GM23338 (cell line): ENCODE measurements at regions not wholly inside any gene's neighbourhood (a gene's known extent, or its start where the extent isn't known, plus 50 kb on each side); places are given as distances from the start of the nearest gene placed in this dataset.

Experiments used
- ATAC-seq: fragments of 200-7000 bp; cut with Tn5 transposase; 3 replicates; pipeline ENCODE4 v1.9.1; 2020
- DNase-seq: peaks from one replicate; pipeline ENCODE4 v3.0.0-alpha.2; 2015; ENCODE audit warnings: low spot score
- H2AFZ ChIP-seq: fragments of 200-600 bp; sonication (generic); 2 replicates; pipeline ENCODE4 v1.8.0; 2016; ENCODE audit warnings: antibody characterized with exemption, mild to moderate bottlenecking, moderate library complexity
- H3F3A ChIP-seq: fragments of 200-600 bp; sonication (generic); replicated peaks from 2 replicates; pipeline ENCODE4 v1.8.0; 2017; ENCODE audit warnings: antibody characterized with exemption, mixed run types, low read depth
- H3K27ac ChIP-seq: fragments of 200-600 bp; sonication (generic); 2 replicates; pipeline ENCODE4 v1.6.1; 2016; ENCODE audit warnings: low read depth
- H3K27me3 ChIP-seq: fragments of 200-600 bp; sonication (generic); 2 replicates; pipeline ENCODE4 v1.8.0; 2016; ENCODE audit warnings: mild to moderate bottlenecking, mixed run types, moderate library complexity; ENCODE audit not compliant: insufficient read depth
- H3K36me3 ChIP-seq: fragments of 200-600 bp; sonication (generic); 2 replicates; pipeline ENCODE4 v1.8.0; 2016; ENCODE audit warnings: mild to moderate bottlenecking; ENCODE audit not compliant: insufficient read depth
- H3K4me1 ChIP-seq: fragments of 200-600 bp; sonication (generic); 2 replicates; pipeline ENCODE4 v1.8.0; 2016; ENCODE audit warnings: mild to moderate bottlenecking, moderate library complexity; ENCODE audit not compliant: insufficient read depth
- H3K4me2 ChIP-seq: fragments of 200-600 bp; sonication (generic); 2 replicates; pipeline ENCODE4 v1.7.1; 2017; ENCODE audit warnings: mixed run types
- H3K4me3 ChIP-seq: fragments of 200-600 bp; sonication (generic); 2 replicates; pipeline ENCODE4 v1.6.1; 2016; ENCODE audit warnings: mixed run types
- H3K79me2 ChIP-seq: fragments of 200-600 bp; sonication (generic); replicated peaks from 2 replicates; pipeline ENCODE4 v1.8.0; 2017; ENCODE audit warnings: mild to moderate bottlenecking; ENCODE audit not compliant: insufficient read depth
- H3K9me2 ChIP-seq: fragments of 200-600 bp; sonication (generic); 2 replicates; pipeline ENCODE4 v1.8.0; 2017; ENCODE audit not compliant: insufficient read depth
- H4K20me1 ChIP-seq: fragments of 200-600 bp; sonication (generic); replicated peaks from 2 replicates; pipeline ENCODE4 v1.8.0; 2017; ENCODE audit warnings: mild to moderate bottlenecking; ENCODE audit not compliant: insufficient read depth
- H3K27ac Mint-ChIP-seq: 2 replicates; pipeline ENCODE4 v1.8.0; 2020; ENCODE audit warnings: inconsistent platforms, mild to moderate bottlenecking, moderate library complexity, mixed read lengths
- H3K27me3 Mint-ChIP-seq: 3 replicates; pipeline ENCODE4 v1.8.0; 2022; ENCODE audit warnings: low read depth, mild to moderate bottlenecking, moderate library complexity, mixed read lengths, inconsistent platforms; ENCODE audit not compliant: insufficient read depth, poor library complexity
- H3K36me3 Mint-ChIP-seq: 3 replicates; pipeline ENCODE4 v1.8.0; 2021; ENCODE audit warnings: low read depth, mild to moderate bottlenecking, inconsistent platforms, moderate library complexity, mixed read lengths
- H3K4me1 Mint-ChIP-seq: 3 replicates; pipeline ENCODE4 v1.8.0; 2020; ENCODE audit warnings: mild to moderate bottlenecking, inconsistent platforms, mixed read lengths
- H3K4me3 Mint-ChIP-seq: 3 replicates; pipeline ENCODE4 v1.8.0; 2021; ENCODE audit warnings: moderate library complexity, mild to moderate bottlenecking, inconsistent platforms, mixed read lengths
- H3K9me3 Mint-ChIP-seq: 3 replicates; pipeline ENCODE4 v1.8.0; 2020; ENCODE audit warnings: moderate library complexity, mild to moderate bottlenecking, inconsistent platforms, mixed read lengths
- CREB1 ChIP-seq: fragments of 250-450 bp; sonication (Bioruptor Pico); IDR thresholded peaks from 2 replicates; pipeline ENCODE4 v1.5.0; 2020; ENCODE audit warnings: low read depth, mild to moderate bottlenecking, moderate library complexity
- EZH2 ChIP-seq: fragments of 200-600 bp; sonication (generic); IDR thresholded peaks from one replicate; pipeline ENCODE4 v1.8.0; 2017; ENCODE audit warnings: antibody characterized with exemption, mild to moderate bottlenecking, low read depth; ENCODE audit not compliant: unreplicated experiment
- EZH2phosphoT487 ChIP-seq: fragments of 200-600 bp; sonication (generic); IDR thresholded peaks from one replicate; pipeline ENCODE4 v1.8.1; 2018; ENCODE audit warnings: antibody characterized with exemption; ENCODE audit not compliant: unreplicated experiment
- JUNB ChIP-seq: IDR thresholded peaks from one replicate; pipeline ENCODE4 v1.6.1; 2016; ENCODE audit warnings: antibody characterized with exemption; ENCODE audit not compliant: unreplicated experiment
- NANOG ChIP-seq: IDR thresholded peaks from 2 replicates; pipeline ENCODE4 v1.6.1; 2016; ENCODE audit warnings: antibody characterized with exemption, borderline replicate concordance
- POLR2AphosphoS5 ChIP-seq: IDR thresholded peaks from 2 replicates; pipeline ENCODE4 v1.6.1; 2016; ENCODE audit warnings: antibody characterized with exemption, low read depth
- STAT1 ChIP-seq: IDR thresholded peaks from one replicate; pipeline ENCODE4 v1.6.1; 2016; ENCODE audit warnings: antibody characterized with exemption; ENCODE audit not compliant: unreplicated experiment
- ZNF114 ChIP-seq: fragments of 250-450 bp; sonication (Bioruptor Pico); IDR thresholded peaks from 2 replicates; pipeline ENCODE4 v1.5.0; 2020; ENCODE audit warnings: mild to moderate bottlenecking, moderate library complexity
- ZNF331 ChIP-seq: fragments of 250-450 bp; sonication (Bioruptor Pico); IDR thresholded peaks from 2 replicates; pipeline ENCODE4 v1.5.0; 2020; ENCODE audit warnings: low read depth, mild to moderate bottlenecking, moderate library complexity
- TF ChIP-seq, protein P1 (sequence below): IDR thresholded peaks from one replicate; pipeline ENCODE4 v1.6.1; 2018; ENCODE audit warnings: antibody characterized with exemption; ENCODE audit not compliant: unreplicated experiment
- TF ChIP-seq, protein P2 (sequence below): fragments of 250-450 bp; sonication (Bioruptor Pico); IDR thresholded peaks from 2 replicates; pipeline ENCODE4 v1.5.0; 2020; ENCODE audit warnings: mild to moderate bottlenecking, moderate library complexity
- TF ChIP-seq, protein P3 (sequence below), 2 experiments: fragments of 200-600 bp in 1 of 2; sonication (generic) in 1 of 2; conservative IDR thresholded peaks; 2 replicates each; pipeline versions ENCODE4 v1.5.1 to v1.6.1; 2016 to 2017; ENCODE audit warnings: antibody characterized with exemption in 2 of 2, low read depth in 2 of 2, mild to moderate bottlenecking in 2 of 2, moderate library complexity in 1 of 2
- TF ChIP-seq, protein P4 (sequence below): IDR thresholded peaks from 2 replicates; pipeline ENCODE4 v1.6.1; 2016; ENCODE audit warnings: antibody characterized with exemption

DNA sequence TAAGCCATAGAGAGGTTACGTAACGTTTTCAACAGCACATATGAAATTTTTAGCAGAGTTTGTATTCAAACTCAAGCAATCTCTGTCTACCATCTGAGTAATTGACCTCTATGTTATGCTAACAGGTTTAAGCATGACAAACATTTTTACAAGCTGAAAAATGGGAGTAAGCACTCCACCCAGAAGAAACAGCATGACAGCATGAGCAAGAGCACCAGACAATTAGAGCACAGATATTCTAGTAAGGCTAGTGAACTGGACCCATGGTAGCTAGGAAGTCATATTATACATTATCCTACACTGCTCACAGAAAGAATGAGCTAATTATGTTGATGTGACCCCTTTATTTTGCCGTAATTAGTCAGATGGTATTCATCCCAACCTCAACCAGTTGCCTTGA is 200.5 kb downstream of the PABPC4L start:
- Histone ChIP-seq H3K4me1 (no peaks in the 10 kb centered on the region), H3K27me3 (no peaks in the 10 kb centered on the region), H3K27ac (no peak overlapping the region), H4K20me1 (no peaks in the 10 kb centered on the region), H3K4me2 (no peak overlapping the region), H3K79me2 (no peaks in the 10 kb centered on the region), H3K36me3 (no peaks in the 10 kb centered on the region), H2AFZ (no peak overlapping the region), H3K9me2 (no peaks in the 10 kb centered on the region), H3K4me3 (no peak overlapping the region), H3F3A (no peaks in the 10 kb centered on the region)
- Mint-ChIP-seq H3K36me3 (peaks cover 5% of the 10 kb centered on the region; the same call in 1 of the 3 replicates), H3K4me3 (no peak overlapping the region), H3K27me3 (no peaks in the 10 kb centered on the region), H3K27ac (no peak overlapping the region), H3K4me1 (no peaks in the 10 kb centered on the region), H3K9me3 (peaks cover 9% of the 10 kb centered on the region)
- DNase-seq = no peak
- TF ChIP-seq, protein P1, sequence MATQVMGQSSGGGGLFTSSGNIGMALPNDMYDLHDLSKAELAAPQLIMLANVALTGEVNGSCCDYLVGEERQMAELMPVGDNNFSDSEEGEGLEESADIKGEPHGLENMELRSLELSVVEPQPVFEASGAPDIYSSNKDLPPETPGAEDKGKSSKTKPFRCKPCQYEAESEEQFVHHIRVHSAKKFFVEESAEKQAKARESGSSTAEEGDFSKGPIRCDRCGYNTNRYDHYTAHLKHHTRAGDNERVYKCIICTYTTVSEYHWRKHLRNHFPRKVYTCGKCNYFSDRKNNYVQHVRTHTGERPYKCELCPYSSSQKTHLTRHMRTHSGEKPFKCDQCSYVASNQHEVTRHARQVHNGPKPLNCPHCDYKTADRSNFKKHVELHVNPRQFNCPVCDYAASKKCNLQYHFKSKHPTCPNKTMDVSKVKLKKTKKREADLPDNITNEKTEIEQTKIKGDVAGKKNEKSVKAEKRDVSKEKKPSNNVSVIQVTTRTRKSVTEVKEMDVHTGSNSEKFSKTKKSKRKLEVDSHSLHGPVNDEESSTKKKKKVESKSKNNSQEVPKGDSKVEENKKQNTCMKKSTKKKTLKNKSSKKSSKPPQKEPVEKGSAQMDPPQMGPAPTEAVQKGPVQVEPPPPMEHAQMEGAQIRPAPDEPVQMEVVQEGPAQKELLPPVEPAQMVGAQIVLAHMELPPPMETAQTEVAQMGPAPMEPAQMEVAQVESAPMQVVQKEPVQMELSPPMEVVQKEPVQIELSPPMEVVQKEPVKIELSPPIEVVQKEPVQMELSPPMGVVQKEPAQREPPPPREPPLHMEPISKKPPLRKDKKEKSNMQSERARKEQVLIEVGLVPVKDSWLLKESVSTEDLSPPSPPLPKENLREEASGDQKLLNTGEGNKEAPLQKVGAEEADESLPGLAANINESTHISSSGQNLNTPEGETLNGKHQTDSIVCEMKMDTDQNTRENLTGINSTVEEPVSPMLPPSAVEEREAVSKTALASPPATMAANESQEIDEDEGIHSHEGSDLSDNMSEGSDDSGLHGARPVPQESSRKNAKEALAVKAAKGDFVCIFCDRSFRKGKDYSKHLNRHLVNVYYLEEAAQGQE = no peak
- TF ChIP-seq, protein P2, sequence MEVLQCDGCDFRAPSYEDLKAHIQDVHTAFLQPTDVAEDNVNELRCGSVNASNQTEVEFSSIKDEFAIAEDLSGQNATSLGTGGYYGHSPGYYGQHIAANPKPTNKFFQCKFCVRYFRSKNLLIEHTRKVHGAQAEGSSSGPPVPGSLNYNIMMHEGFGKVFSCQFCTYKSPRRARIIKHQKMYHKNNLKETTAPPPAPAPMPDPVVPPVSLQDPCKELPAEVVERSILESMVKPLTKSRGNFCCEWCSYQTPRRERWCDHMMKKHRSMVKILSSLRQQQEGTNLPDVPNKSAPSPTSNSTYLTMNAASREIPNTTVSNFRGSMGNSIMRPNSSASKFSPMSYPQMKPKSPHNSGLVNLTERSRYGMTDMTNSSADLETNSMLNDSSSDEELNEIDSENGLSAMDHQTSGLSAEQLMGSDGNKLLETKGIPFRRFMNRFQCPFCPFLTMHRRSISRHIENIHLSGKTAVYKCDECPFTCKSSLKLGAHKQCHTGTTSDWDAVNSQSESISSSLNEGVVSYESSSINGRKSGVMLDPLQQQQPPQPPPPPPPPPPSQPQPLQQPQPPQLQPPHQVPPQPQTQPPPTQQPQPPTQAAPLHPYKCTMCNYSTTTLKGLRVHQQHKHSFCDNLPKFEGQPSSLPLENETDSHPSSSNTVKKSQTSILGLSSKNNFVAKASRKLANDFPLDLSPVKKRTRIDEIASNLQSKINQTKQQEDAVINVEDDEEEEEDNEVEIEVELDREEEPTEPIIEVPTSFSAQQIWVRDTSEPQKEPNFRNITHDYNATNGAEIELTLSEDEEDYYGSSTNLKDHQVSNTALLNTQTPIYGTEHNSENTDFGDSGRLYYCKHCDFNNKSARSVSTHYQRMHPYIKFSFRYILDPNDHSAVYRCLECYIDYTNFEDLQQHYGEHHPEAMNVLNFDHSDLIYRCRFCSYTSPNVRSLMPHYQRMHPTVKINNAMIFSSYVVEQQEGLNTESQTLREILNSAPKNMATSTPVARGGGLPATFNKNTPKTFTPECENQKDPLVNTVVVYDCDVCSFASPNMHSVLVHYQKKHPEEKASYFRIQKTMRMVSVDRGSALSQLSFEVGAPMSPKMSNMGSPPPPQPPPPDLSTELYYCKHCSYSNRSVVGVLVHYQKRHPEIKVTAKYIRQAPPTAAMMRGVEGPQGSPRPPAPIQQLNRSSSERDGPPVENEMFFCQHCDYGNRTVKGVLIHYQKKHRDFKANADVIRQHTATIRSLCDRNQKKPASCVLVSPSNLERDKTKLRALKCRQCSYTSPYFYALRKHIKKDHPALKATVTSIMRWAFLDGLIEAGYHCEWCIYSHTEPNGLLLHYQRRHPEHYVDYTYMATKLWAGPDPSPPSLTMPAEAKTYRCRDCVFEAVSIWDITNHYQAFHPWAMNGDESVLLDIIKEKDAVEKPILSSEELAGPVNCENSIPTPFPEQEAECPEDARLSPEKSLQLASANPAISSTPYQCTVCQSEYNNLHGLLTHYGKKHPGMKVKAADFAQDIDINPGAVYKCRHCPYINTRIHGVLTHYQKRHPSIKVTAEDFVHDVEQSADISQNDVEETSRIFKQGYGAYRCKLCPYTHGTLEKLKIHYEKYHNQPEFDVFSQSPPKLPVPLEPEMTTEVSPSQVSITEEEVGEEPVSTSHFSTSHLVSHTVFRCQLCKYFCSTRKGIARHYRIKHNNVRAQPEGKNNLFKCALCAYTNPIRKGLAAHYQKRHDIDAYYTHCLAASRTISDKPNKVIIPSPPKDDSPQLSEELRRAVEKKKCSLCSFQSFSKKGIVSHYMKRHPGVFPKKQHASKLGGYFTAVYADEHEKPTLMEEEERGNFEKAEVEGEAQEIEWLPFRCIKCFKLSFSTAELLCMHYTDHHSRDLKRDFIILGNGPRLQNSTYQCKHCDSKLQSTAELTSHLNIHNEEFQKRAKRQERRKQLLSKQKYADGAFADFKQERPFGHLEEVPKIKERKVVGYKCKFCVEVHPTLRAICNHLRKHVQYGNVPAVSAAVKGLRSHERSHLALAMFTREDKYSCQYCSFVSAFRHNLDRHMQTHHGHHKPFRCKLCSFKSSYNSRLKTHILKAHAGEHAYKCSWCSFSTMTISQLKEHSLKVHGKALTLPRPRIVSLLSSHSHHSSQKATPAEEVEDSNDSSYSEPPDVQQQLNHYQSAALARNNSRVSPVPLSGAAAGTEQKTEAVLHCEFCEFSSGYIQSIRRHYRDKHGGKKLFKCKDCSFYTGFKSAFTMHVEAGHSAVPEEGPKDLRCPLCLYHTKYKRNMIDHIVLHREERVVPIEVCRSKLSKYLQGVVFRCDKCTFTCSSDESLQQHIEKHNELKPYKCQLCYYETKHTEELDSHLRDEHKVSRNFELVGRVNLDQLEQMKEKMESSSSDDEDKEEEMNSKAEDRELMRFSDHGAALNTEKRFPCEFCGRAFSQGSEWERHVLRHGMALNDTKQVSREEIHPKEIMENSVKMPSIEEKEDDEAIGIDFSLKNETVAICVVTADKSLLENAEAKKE (CRISPR knock-in tag) = no peak
- TF ChIP-seq EZH2 = no peak
- no peak for TF ChIP-seq ZNF331 (CRISPR knock-in tag)
- TF ChIP-seq EZH2phosphoT487 = no peak
- TF ChIP-seq, protein P3, sequence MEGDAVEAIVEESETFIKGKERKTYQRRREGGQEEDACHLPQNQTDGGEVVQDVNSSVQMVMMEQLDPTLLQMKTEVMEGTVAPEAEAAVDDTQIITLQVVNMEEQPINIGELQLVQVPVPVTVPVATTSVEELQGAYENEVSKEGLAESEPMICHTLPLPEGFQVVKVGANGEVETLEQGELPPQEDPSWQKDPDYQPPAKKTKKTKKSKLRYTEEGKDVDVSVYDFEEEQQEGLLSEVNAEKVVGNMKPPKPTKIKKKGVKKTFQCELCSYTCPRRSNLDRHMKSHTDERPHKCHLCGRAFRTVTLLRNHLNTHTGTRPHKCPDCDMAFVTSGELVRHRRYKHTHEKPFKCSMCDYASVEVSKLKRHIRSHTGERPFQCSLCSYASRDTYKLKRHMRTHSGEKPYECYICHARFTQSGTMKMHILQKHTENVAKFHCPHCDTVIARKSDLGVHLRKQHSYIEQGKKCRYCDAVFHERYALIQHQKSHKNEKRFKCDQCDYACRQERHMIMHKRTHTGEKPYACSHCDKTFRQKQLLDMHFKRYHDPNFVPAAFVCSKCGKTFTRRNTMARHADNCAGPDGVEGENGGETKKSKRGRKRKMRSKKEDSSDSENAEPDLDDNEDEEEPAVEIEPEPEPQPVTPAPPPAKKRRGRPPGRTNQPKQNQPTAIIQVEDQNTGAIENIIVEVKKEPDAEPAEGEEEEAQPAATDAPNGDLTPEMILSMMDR (conservative IDR thresholded peaks at IDR 0.05; ENCODE audit: low read depth in 2 of 2) = no peak
- TF ChIP-seq POLR2AphosphoS5 = no peak
- no peak for TF ChIP-seq JUNB
- TF ChIP-seq STAT1 = no peak
- TF ChIP-seq, protein P4, sequence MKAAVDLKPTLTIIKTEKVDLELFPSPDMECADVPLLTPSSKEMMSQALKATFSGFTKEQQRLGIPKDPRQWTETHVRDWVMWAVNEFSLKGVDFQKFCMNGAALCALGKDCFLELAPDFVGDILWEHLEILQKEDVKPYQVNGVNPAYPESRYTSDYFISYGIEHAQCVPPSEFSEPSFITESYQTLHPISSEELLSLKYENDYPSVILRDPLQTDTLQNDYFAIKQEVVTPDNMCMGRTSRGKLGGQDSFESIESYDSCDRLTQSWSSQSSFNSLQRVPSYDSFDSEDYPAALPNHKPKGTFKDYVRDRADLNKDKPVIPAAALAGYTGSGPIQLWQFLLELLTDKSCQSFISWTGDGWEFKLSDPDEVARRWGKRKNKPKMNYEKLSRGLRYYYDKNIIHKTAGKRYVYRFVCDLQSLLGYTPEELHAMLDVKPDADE = no peak
- TF ChIP-seq NANOG = no peak
- TF ChIP-seq ZNF114 = no peak
- no peak for TF ChIP-seq CREB1 (CRISPR knock-in tag)
- no peak for ATAC-seq
